ENCODE measurements at regions not wholly inside any gene's neighbourhood (a gene's known extent, or its start where the extent isn't known, plus 50 kb on each side); places are given as distances from the start of the nearest gene placed in this dataset.

GRCh38 chrX:39643550-39643949, 454.2 kb downstream of the BCOR start:
- Histone ChIP-seq H2AFZ (ENCODE audit: low read depth) (no peak overlapping the region), H3K36me3 (ENCODE audit: insufficient read depth) (no peaks in the 10 kb centered on the region), H3K4me3 (IDR thresholded peaks at IDR 0.05; ENCODE audit: insufficient read depth, low read depth, low read length) (no peak overlapping the region), H3K27me3 (ENCODE audit: insufficient read depth, low read depth) (no peaks in the 10 kb centered on the region), H3K4me2 (no peak overlapping the region), H3K4me1 (ENCODE audit: low read depth, poor library complexity, severe bottlenecking) (peaks cover 16% of the 10 kb centered on the region), H4K20me1 (ENCODE audit: insufficient read depth) (no peaks in the 10 kb centered on the region), H3K79me2 (ENCODE audit: insufficient read depth, low read depth) (no peaks in the 10 kb centered on the region), H3K9ac (no peak overlapping the region), H3K27ac (no peak overlapping the region)
- TF ChIP-seq CTCF (conservative IDR thresholded peaks at IDR 0.05; ENCODE audit: low read depth, low read length) = no peak

- Histone ChIP-seq H4K20me1 (ENCODE audit: insufficient read depth) (no peaks in the 10 kb centered on the region), H3K4me2 (no peak overlapping the region), H3K27me3 (ENCODE audit: insufficient read depth, low read depth) (no peaks in the 10 kb centered on the region), H3K79me2 (ENCODE audit: insufficient read depth, low read depth) (no peaks in the 10 kb centered on the region), H3K9ac (no peak overlapping the region), H3K36me3 (ENCODE audit: insufficient read depth) (no peaks in the 10 kb centered on the region), H3K27ac (no peak overlapping the region), H3K4me1 (ENCODE audit: low read depth, poor library complexity, severe bottlenecking) (peaks cover 11% of the 10 kb centered on the region), H2AFZ (ENCODE audit: low read depth) (no peak overlapping the region), H3K4me3 (IDR thresholded peaks at IDR 0.05; ENCODE audit: insufficient read depth, low read depth, low read length) (no peak overlapping the region)
- no peak for TF ChIP-seq CTCF (conservative IDR thresholded peaks at IDR 0.05; ENCODE audit: low read depth, low read length)
These were observed 452.4 kb downstream of the BCOR start for GRCh38 chrX:39645178-39645895.

- no peak overlapping the region for H2AFZ ChIP-seq (ENCODE audit: low read depth)
These were observed 449.1 kb downstream of the BCOR start for GRCh38 chrX:39648548-39649254.

GRCh38 chrX:39650768-39651347, 446.9 kb downstream of the BCOR start:
- H3K36me3 ChIP-seq (ENCODE audit: insufficient read depth) = no peaks in the 10 kb centered on the region
- H3K4me3 ChIP-seq (IDR thresholded peaks at IDR 0.05; ENCODE audit: insufficient read depth, low read depth, low read length) = no peak overlapping the region
- H3K4me2 ChIP-seq = no peak overlapping the region
- H3K4me1 ChIP-seq (ENCODE audit: low read depth, poor library complexity, severe bottlenecking) = peaks cover 4% of the 10 kb centered on the region
- H4K20me1 ChIP-seq (ENCODE audit: insufficient read depth) = no peaks in the 10 kb centered on the region
- H3K9ac ChIP-seq = no peak overlapping the region
- no peak overlapping the region for H3K27ac ChIP-seq
- no peak overlapping the region for H2AFZ ChIP-seq (ENCODE audit: low read depth)
- no peaks in the 10 kb centered on the region for H3K27me3 ChIP-seq (ENCODE audit: insufficient read depth, low read depth)
- TF ChIP-seq CTCF (conservative IDR thresholded peaks at IDR 0.05; ENCODE audit: low read depth, low read length) = no peak
- H3K79me2 ChIP-seq (ENCODE audit: insufficient read depth, low read depth) = no peaks in the 10 kb centered on the region

More at GRCh38 chrX:39648548-39649254, 449.1 kb downstream of the BCOR start:
- Histone ChIP-seq H3K9ac (no peak overlapping the region), H3K4me2 (no peak overlapping the region), H3K4me1 (ENCODE audit: low read depth, poor library complexity, severe bottlenecking) (peaks cover 4% of the 10 kb centered on the region), H3K36me3 (ENCODE audit: insufficient read depth) (no peaks in the 10 kb centered on the region), H3K27me3 (ENCODE audit: insufficient read depth, low read depth) (no peaks in the 10 kb centered on the region), H4K20me1 (ENCODE audit: insufficient read depth) (no peaks in the 10 kb centered on the region), H3K4me3 (IDR thresholded peaks at IDR 0.05; ENCODE audit: insufficient read depth, low read depth, low read length) (no peak overlapping the region), H3K79me2 (ENCODE audit: insufficient read depth, low read depth) (no peaks in the 10 kb centered on the region), H3K27ac (no peak overlapping the region)
- no peak for TF ChIP-seq CTCF (conservative IDR thresholded peaks at IDR 0.05; ENCODE audit: low read depth, low read length)
